ENCODE measurements at regions not wholly inside any gene's neighbourhood (a gene's known extent, or its start where the extent isn't known, plus 50 kb on each side); places are given as distances from the start of the nearest gene placed in this dataset.

DNA sequence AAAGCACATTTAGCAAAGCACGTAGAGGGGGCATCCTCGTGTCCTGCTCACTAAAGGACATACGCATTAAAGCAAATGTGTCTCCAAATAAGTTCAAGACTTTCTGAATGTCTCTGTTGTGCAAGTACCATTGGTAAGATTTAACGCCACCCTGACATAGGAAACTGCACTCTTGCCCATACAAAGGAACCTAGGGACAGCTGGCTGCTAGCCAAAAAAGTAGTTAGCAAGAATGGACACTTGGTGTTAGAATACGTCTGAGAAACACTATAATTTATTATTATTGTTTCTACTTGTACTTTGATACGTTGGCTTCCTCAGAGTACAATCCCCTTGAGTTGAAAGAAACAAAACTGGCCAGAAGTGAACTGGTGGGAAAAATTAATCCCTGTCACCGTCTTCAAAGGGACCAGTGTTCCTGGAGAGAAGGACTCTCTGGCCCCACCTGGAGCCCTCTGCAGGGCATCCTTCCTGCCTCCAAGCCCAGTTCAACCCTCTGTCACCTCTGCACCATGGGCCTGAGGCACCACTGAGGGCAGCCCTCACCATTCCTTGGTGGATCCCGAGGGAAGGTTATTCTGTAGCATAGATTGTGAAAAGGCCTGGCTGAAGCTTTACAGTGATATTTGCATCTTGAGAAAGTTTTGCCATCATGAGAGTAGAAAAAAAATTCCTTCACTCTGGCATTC, 51.4 kb upstream of the APCDD1 start:
- 94% methylated on average over 4 of the region's 8 CpGs; no CpG with 5 or more reads in 1 of the 2 experiments for WGBS, 2 experiments (ENCODE audit: extremely low coverage in 2 of 2, insufficient read length in 1 of 2)

More for the DNA sequence above, 51.4 kb upstream of the APCDD1 start:
- H3K9ac ChIP-seq (ENCODE audit: low read depth, low read length): no peak overlapping the region
- no peak overlapping the region for H4K8ac ChIP-seq (ENCODE audit: low read depth in 2 of 2, low read length in 2 of 2)
- TF ChIP-seq MXI1 (IDR thresholded peaks at IDR 0.05; ENCODE audit: borderline replicate concordance, low read depth, low read length) (no peak), CHD1 (IDR thresholded peaks at IDR 0.05; ENCODE audit: low read depth, low read length) (no peak), MAFK (IDR thresholded peaks at IDR 0.05; ENCODE audit: low read depth, low read length) (no peak), NFE2L2 (IDR thresholded peaks at IDR 0.05; ENCODE audit: low read depth, low read length) (no peak)
- no peak overlapping the region for H3K4me2 ChIP-seq (ENCODE audit: low read depth, low read length)
- no peak overlapping the region for H3K4ac ChIP-seq (ENCODE audit: low read depth, low read length)
- dilution Hi-C loops (cut with HindIII; ENCODE audit: low sequenced_read_pairs, unreplicated experiment) (no loop called here), intact Hi-C loops (cut with micrococcal nuclease) (no loop called here), in situ Hi-C loops (cut with MboI; ENCODE audit: low sequenced_read_pairs) (no loop called here)
- DNase-seq (no peak), ATAC-seq (ENCODE audit: low read depth) (no peak)
- H3K27me3 ChIP-seq (ENCODE audit: control insufficient read depth, insufficient read depth, low read length): peaks cover 16% of the 10 kb centered on the region
- H3K56ac ChIP-seq (ENCODE audit: extremely low read depth, insufficient read depth, low read length): no peak overlapping the region
- H3K9me3 ChIP-seq (ENCODE audit: control insufficient read depth, insufficient read depth, low read length): no peaks in the 10 kb centered on the region
- no peak overlapping the region for H3K23ac ChIP-seq (ENCODE audit: low read depth, low read length)
- no peaks in the 10 kb centered on the region for H3K4me1 ChIP-seq (ENCODE audit: control insufficient read depth, insufficient read depth, low read length)
- no peak overlapping the region for H3K27ac ChIP-seq (ENCODE audit: insufficient read depth, low read length)
- no peaks in the 10 kb centered on the region for H3K9me1 ChIP-seq (ENCODE audit: insufficient read depth, low read length)
- H2BK15ac ChIP-seq (ENCODE audit: low read depth, low read length): no peak overlapping the region
- no peak overlapping the region for H2BK120ac ChIP-seq (ENCODE audit: low read depth, low read length)
- H3K14ac ChIP-seq (replicated peaks; ENCODE audit: low read depth, low read length): no peak overlapping the region
- H2AFZ ChIP-seq (replicated peaks; ENCODE audit: low read length, poor library complexity): no peak overlapping the region
- H3K79me1 ChIP-seq (ENCODE audit: low read depth in 1 of 2, low read length in 2 of 2): no peaks in the 10 kb centered on the region
- no peaks in the 10 kb centered on the region for H4K20me1 ChIP-seq (ENCODE audit: insufficient read depth, low read length)
- H3K4me3 ChIP-seq (ENCODE audit: insufficient read depth, low read depth, low read length): no peak overlapping the region
- no peak overlapping the region for H2BK5ac ChIP-seq (ENCODE audit: low read depth, low read length, poor library complexity, severe bottlenecking)
- H4K91ac ChIP-seq (ENCODE audit: insufficient read depth, low read depth, low read length): no peak overlapping the region
- no peak overlapping the region for H3K18ac ChIP-seq (ENCODE audit: low read depth, low read length)
- H2AK5ac ChIP-seq (ENCODE audit: low read depth, low read length): no peak overlapping the region
- ChIA-PET POLR2A (ENCODE audit: unreplicated experiment) (no interaction called here), CTCF (no interaction called here)
- H2BK20ac ChIP-seq (ENCODE audit: low read depth, low read length): no peak overlapping the region
- no TSS peak for BruUV-seq (replicated peaks)
- H3K36me3 ChIP-seq (ENCODE audit: control insufficient read depth, insufficient read depth, low read length): no peaks in the 10 kb centered on the region
- no peak overlapping the region for H2AK9ac ChIP-seq (replicated peaks; ENCODE audit: low read depth, low read length, poor library complexity)
- H4K5ac ChIP-seq (ENCODE audit: low read depth, low read length): no peak overlapping the region

All from IMR-90 (cell line).